ENCODE measurements at regions not wholly inside any gene's neighbourhood (a gene's known extent, or its start where the extent isn't known, plus 50 kb on each side); places are given as distances from the start of the nearest gene placed in this dataset.

- Histone ChIP-seq H3K36me3 (ENCODE audit: control insufficient read depth in 4 of 4, insufficient read depth in 4 of 4, low read length in 3 of 4) (no peaks in the 10 kb centered on the region), H3K27ac (ENCODE audit: insufficient read depth in 1 of 2, low read depth in 1 of 2, low read length in 2 of 2, poor library complexity in 1 of 2, severe bottlenecking in 2 of 2) (no peak overlapping the region), H3K4me1 (ENCODE audit: control extremely low read depth in 1 of 4, control insufficient read depth in 4 of 4, insufficient read depth in 4 of 4, low read length in 3 of 4) (no peaks in the 10 kb centered on the region), H3K9me3 (ENCODE audit: control extremely low read depth in 1 of 5, control insufficient read depth in 4 of 5, insufficient read depth in 2 of 5, low read depth in 1 of 5, low read length in 4 of 5) (peaks cover 0 to 4% (median 0%) of the 10 kb centered on the region in 5 experiments), H3K27me3 (replicated peaks in 2 of 5; ENCODE audit: control insufficient read depth in 4 of 5, insufficient read depth in 5 of 5, low read length in 4 of 5) (peaks cover 0 to 37% (median 5%) of the 10 kb centered on the region in 5 experiments), H3K4me3 (ENCODE audit: control insufficient read depth in 1 of 7, extremely low read depth in 1 of 7, insufficient read depth in 4 of 7, low read depth in 2 of 7, low read length in 6 of 7) (no peak overlapping the region)
- DNase-seq = no peak
- CTCF ChIA-PET = no interaction called here
- POLR2A ChIA-PET = no interaction called here
- WGBS (ENCODE audit: insufficient coverage) = 81% methylated on average over 5 of the region's 7 CpGs
Measured at GRCh38 chr12:125211464-125211863, 146.2 kb downstream of the AACS start.

- CTCF ChIA-PET = interaction anchor here (1.1 kb wide), 1 partner anchor 30 kb away, joined by 3 read pairs; no protein-coding TSS in a partner anchor
- Histone ChIP-seq H3K27me3 (replicated peaks in 2 of 5; ENCODE audit: control insufficient read depth in 4 of 5, insufficient read depth in 5 of 5, low read length in 4 of 5) (peaks cover 0 to 26% (median 4%) of the 10 kb centered on the region in 5 experiments), H3K4me3 (ENCODE audit: control insufficient read depth in 1 of 7, extremely low read depth in 1 of 7, insufficient read depth in 4 of 7, low read depth in 2 of 7, low read length in 6 of 7) (no peak overlapping the region), H3K9me3 (ENCODE audit: control extremely low read depth in 1 of 5, control insufficient read depth in 4 of 5, insufficient read depth in 2 of 5, low read depth in 1 of 5, low read length in 4 of 5) (peaks cover 0 to 4% (median 0%) of the 10 kb centered on the region in 5 experiments), H3K4me1 (ENCODE audit: control extremely low read depth in 1 of 4, control insufficient read depth in 4 of 4, insufficient read depth in 4 of 4, low read length in 3 of 4) (no peaks in the 10 kb centered on the region), H3K36me3 (ENCODE audit: control insufficient read depth in 4 of 4, insufficient read depth in 4 of 4, low read length in 3 of 4) (no peaks in the 10 kb centered on the region), H3K27ac (ENCODE audit: insufficient read depth in 1 of 2, low read depth in 1 of 2, low read length in 2 of 2, poor library complexity in 1 of 2, severe bottlenecking in 2 of 2) (no peak overlapping the region)
- 96% methylated on average over 4 of the region's 5 CpGs for WGBS (ENCODE audit: insufficient coverage)
- DNase-seq = no peak
- POLR2A ChIA-PET = no interaction called here
Measured at GRCh38 chr12:125214289-125214688, 149.1 kb downstream of the AACS start.

- Histone ChIP-seq H3K27me3 (replicated peaks in 2 of 5; ENCODE audit: control insufficient read depth in 4 of 5, insufficient read depth in 5 of 5, low read length in 4 of 5) (peaks cover 0 to 31% (median 3%) of the 10 kb centered on the region in 5 experiments), H3K36me3 (ENCODE audit: control insufficient read depth in 4 of 4, insufficient read depth in 4 of 4, low read length in 3 of 4) (no peaks in the 10 kb centered on the region), H3K9me3 (ENCODE audit: control extremely low read depth in 1 of 5, control insufficient read depth in 4 of 5, insufficient read depth in 2 of 5, low read depth in 1 of 5, low read length in 4 of 5) (peaks cover 0 to 4% (median 0%) of the 10 kb centered on the region in 5 experiments), H3K27ac (ENCODE audit: insufficient read depth in 1 of 2, low read depth in 1 of 2, low read length in 2 of 2, poor library complexity in 1 of 2, severe bottlenecking in 2 of 2) (no peak overlapping the region), H3K4me1 (ENCODE audit: control extremely low read depth in 1 of 4, control insufficient read depth in 4 of 4, insufficient read depth in 4 of 4, low read length in 3 of 4) (no peaks in the 10 kb centered on the region), H3K4me3 (ENCODE audit: control insufficient read depth in 1 of 7, extremely low read depth in 1 of 7, insufficient read depth in 4 of 7, low read depth in 2 of 7, low read length in 6 of 7) (no peak overlapping the region)
- WGBS (ENCODE audit: insufficient coverage) = 87% methylated on average over 11 of the region's 14 CpGs
- POLR2A ChIA-PET = no interaction called here
- CTCF ChIA-PET = no interaction called here
- no peak for DNase-seq
Measured at GRCh38 chr12:125216756-125217155, 151.5 kb downstream of the AACS start.

- ChIA-PET POLR2A (no interaction called here), CTCF (no interaction called here)
- Histone ChIP-seq H3K9me3 (ENCODE audit: control extremely low read depth in 1 of 5, control insufficient read depth in 4 of 5, insufficient read depth in 2 of 5, low read depth in 1 of 5, low read length in 4 of 5) (peaks cover 0 to 4% (median 0%) of the 10 kb centered on the region in 5 experiments), H3K27ac (ENCODE audit: insufficient read depth in 1 of 2, low read depth in 1 of 2, low read length in 2 of 2, poor library complexity in 1 of 2, severe bottlenecking in 2 of 2) (no peak overlapping the region), H3K4me3 (ENCODE audit: control insufficient read depth in 1 of 7, extremely low read depth in 1 of 7, insufficient read depth in 4 of 7, low read depth in 2 of 7, low read length in 6 of 7) (no peak overlapping the region), H3K4me1 (ENCODE audit: control extremely low read depth in 1 of 4, control insufficient read depth in 4 of 4, insufficient read depth in 4 of 4, low read length in 3 of 4) (no peaks in the 10 kb centered on the region), H3K27me3 (replicated peaks in 2 of 5; ENCODE audit: control insufficient read depth in 4 of 5, insufficient read depth in 5 of 5, low read length in 4 of 5) (peaks cover 0 to 28% (median 3%) of the 10 kb centered on the region in 5 experiments), H3K36me3 (ENCODE audit: control insufficient read depth in 4 of 4, insufficient read depth in 4 of 4, low read length in 3 of 4) (no peaks in the 10 kb centered on the region)
- no peak for DNase-seq
- WGBS (ENCODE audit: insufficient coverage) = 75% methylated on average over 4 of the region's 5 CpGs
Measured at GRCh38 chr12:125217308-125217707, 152.1 kb downstream of the AACS start.

GRCh38 chr12:125218952-125219351 is 153.7 kb downstream of the AACS start:
- Histone ChIP-seq H3K4me3 (ENCODE audit: control insufficient read depth in 1 of 7, extremely low read depth in 1 of 7, insufficient read depth in 4 of 7, low read depth in 2 of 7, low read length in 6 of 7) (no peak overlapping the region), H3K27ac (ENCODE audit: insufficient read depth in 1 of 2, low read depth in 1 of 2, low read length in 2 of 2, poor library complexity in 1 of 2, severe bottlenecking in 2 of 2) (no peak overlapping the region), H3K9me3 (ENCODE audit: control extremely low read depth in 1 of 5, control insufficient read depth in 4 of 5, insufficient read depth in 2 of 5, low read depth in 1 of 5, low read length in 4 of 5) (peaks cover 0 to 4% (median 0%) of the 10 kb centered on the region in 5 experiments), H3K4me1 (ENCODE audit: control extremely low read depth in 1 of 4, control insufficient read depth in 4 of 4, insufficient read depth in 4 of 4, low read length in 3 of 4) (no peaks in the 10 kb centered on the region), H3K36me3 (ENCODE audit: control insufficient read depth in 4 of 4, insufficient read depth in 4 of 4, low read length in 3 of 4) (no peaks in the 10 kb centered on the region), H3K27me3 (replicated peaks in 2 of 5; ENCODE audit: control insufficient read depth in 4 of 5, insufficient read depth in 5 of 5, low read length in 4 of 5) (peaks cover 0 to 26% (median 4%) of the 10 kb centered on the region in 5 experiments)
- ChIA-PET CTCF (interaction anchor here (1.1 to 1.2 kb wide), 2 partner anchors 16 to 17 kb away, joined by 3 read pairs; no protein-coding TSS in a partner anchor), POLR2A (no interaction called here)
- no peak for DNase-seq
- WGBS (ENCODE audit: insufficient coverage) = 81% methylated on average over 4 of the region's 4 CpGs

- no peak for DNase-seq
Measured at GRCh38 chr12:125220404-125221273, 155.4 kb downstream of the AACS start.

GRCh38 chr12:125221602-125222001 is 156.4 kb downstream of the AACS start:
- ChIA-PET CTCF (interaction anchor here (1.0 kb wide), 1 partner anchor 19 kb away, joined by 3 read pairs; no protein-coding TSS in a partner anchor), POLR2A (no interaction called here)
- Histone ChIP-seq H3K27me3 (replicated peaks in 2 of 5; ENCODE audit: control insufficient read depth in 4 of 5, insufficient read depth in 5 of 5, low read length in 4 of 5) (peaks cover 0 to 22% (median 2%) of the 10 kb centered on the region in 5 experiments), H3K27ac (ENCODE audit: insufficient read depth in 1 of 2, low read depth in 1 of 2, low read length in 2 of 2, poor library complexity in 1 of 2, severe bottlenecking in 2 of 2) (no peak overlapping the region), H3K4me3 (ENCODE audit: control insufficient read depth in 1 of 7, extremely low read depth in 1 of 7, insufficient read depth in 4 of 7, low read depth in 2 of 7, low read length in 6 of 7) (no peak overlapping the region), H3K4me1 (ENCODE audit: control extremely low read depth in 1 of 4, control insufficient read depth in 4 of 4, insufficient read depth in 4 of 4, low read length in 3 of 4) (no peaks in the 10 kb centered on the region), H3K9me3 (ENCODE audit: control extremely low read depth in 1 of 5, control insufficient read depth in 4 of 5, insufficient read depth in 2 of 5, low read depth in 1 of 5, low read length in 4 of 5) (no peaks in the 10 kb centered on the region), H3K36me3 (ENCODE audit: control insufficient read depth in 4 of 4, insufficient read depth in 4 of 4, low read length in 3 of 4) (no peaks in the 10 kb centered on the region)
- 90% methylated on average over 4 of the region's 4 CpGs for WGBS (ENCODE audit: insufficient coverage)
- DNase-seq = no peak

More at GRCh38 chr12:125220404-125221273, 155.4 kb downstream of the AACS start:
- WGBS (ENCODE audit: insufficient coverage) = 89% methylated on average over 16 of the region's 16 CpGs
- peaks cover 0 to 2% (median 0%) of the 10 kb centered on the region in 5 experiments for H3K9me3 ChIP-seq (ENCODE audit: control extremely low read depth in 1 of 5, control insufficient read depth in 4 of 5, insufficient read depth in 2 of 5, low read depth in 1 of 5, low read length in 4 of 5)
- ChIA-PET POLR2A (interaction anchor here (0.6 kb wide), 1 partner anchor 34 kb away, joined by 8 read pairs; no protein-coding TSS in a partner anchor), CTCF (interaction anchor here (0.6 kb wide), 1 partner anchor 33 kb away, joined by 3 read pairs; no protein-coding TSS in a partner anchor)
- H3K36me3 ChIP-seq (ENCODE audit: control insufficient read depth in 4 of 4, insufficient read depth in 4 of 4, low read length in 3 of 4) = no peaks in the 10 kb centered on the region
- H3K4me1 ChIP-seq (ENCODE audit: control extremely low read depth in 1 of 4, control insufficient read depth in 4 of 4, insufficient read depth in 4 of 4, low read length in 3 of 4) = no peaks in the 10 kb centered on the region
- H3K27me3 ChIP-seq (replicated peaks in 2 of 5; ENCODE audit: control insufficient read depth in 4 of 5, insufficient read depth in 5 of 5, low read length in 4 of 5) = peaks cover 0 to 22% (median 2%) of the 10 kb centered on the region in 5 experiments
- no peak overlapping the region for H3K27ac ChIP-seq (ENCODE audit: insufficient read depth in 1 of 2, low read depth in 1 of 2, low read length in 2 of 2, poor library complexity in 1 of 2, severe bottlenecking in 2 of 2)
- no peak overlapping the region for H3K4me3 ChIP-seq (ENCODE audit: control insufficient read depth in 1 of 7, extremely low read depth in 1 of 7, insufficient read depth in 4 of 7, low read depth in 2 of 7, low read length in 6 of 7)

Data from common myeloid progenitor, CD34-positive (primary cell).